Gastroesophageal sphincter (tissue), 3 donors: ENCODE measurements at regions not wholly inside any gene's neighbourhood (a gene's known extent, or its start where the extent isn't known, plus 50 kb on each side); places are given as distances from the start of the nearest gene placed in this dataset.

Experiments
- EP300 ChIP-seq: sonication (generic); formaldehyde crosslinking; IDR thresholded peaks from one replicate; pipeline ENCODE4 v1.6.1; 2017; ENCODE audit warnings: antibody characterized with exemption, mild to moderate bottlenecking
- TF ChIP-seq, protein P1 (sequence below), 4 experiments: fragments of 200-600 bp in 2 of 4; fragments of 450-650 bp in 2 of 4; sonication (generic) in 1 of 4; IDR thresholded peaks; one replicate each; pipeline ENCODE4 v1.5.1; 2017 to 2019; ENCODE audit warnings: antibody characterized with exemption in 4 of 4, mild to moderate bottlenecking in 2 of 4, moderate library complexity in 2 of 4

- TF ChIP-seq EP300 = no peak
- TF ChIP-seq, protein P1, sequence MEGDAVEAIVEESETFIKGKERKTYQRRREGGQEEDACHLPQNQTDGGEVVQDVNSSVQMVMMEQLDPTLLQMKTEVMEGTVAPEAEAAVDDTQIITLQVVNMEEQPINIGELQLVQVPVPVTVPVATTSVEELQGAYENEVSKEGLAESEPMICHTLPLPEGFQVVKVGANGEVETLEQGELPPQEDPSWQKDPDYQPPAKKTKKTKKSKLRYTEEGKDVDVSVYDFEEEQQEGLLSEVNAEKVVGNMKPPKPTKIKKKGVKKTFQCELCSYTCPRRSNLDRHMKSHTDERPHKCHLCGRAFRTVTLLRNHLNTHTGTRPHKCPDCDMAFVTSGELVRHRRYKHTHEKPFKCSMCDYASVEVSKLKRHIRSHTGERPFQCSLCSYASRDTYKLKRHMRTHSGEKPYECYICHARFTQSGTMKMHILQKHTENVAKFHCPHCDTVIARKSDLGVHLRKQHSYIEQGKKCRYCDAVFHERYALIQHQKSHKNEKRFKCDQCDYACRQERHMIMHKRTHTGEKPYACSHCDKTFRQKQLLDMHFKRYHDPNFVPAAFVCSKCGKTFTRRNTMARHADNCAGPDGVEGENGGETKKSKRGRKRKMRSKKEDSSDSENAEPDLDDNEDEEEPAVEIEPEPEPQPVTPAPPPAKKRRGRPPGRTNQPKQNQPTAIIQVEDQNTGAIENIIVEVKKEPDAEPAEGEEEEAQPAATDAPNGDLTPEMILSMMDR (IDR thresholded peaks at IDR 0.05) = no peak
Observed at GRCh38 chr2:83168377-83168776, 1290.7 kb downstream of the SUCLG1 start.
